K562 (cell line): ENCODE measurements at regions not wholly inside any gene's neighbourhood (a gene's known extent, or its start where the extent isn't known, plus 50 kb on each side); places are given as distances from the start of the nearest gene placed in this dataset.

ENCODE experiments used
- CTCF ChIP-seq, 3 experiments: IDR thresholded peaks in 2 of 3; conservative IDR thresholded peaks in 1 of 3; 2 replicates each; pipeline ENCODE4 v1.5.1; 2011 to 2012; ENCODE audit warnings: low read length in 3 of 3, mild to moderate bottlenecking in 3 of 3, control low read depth in 2 of 3, improper control_type of control experiment in 1 of 3, inconsistent platforms in 1 of 3, low read depth in 1 of 3, mixed read lengths in 1 of 3, moderate library complexity in 1 of 3; ENCODE audit not compliant: insufficient read depth in 2 of 3
- ELK1 ChIP-seq: sonication (generic); formaldehyde crosslinking; IDR thresholded peaks from 2 replicates; pipeline ENCODE4 v1.8.1; 2022; ENCODE audit warnings: missing genetic modification reagents
- NCOA2 ChIP-seq, 2 experiments: fragments of 450-650 bp; IDR thresholded peaks; 2 replicates each; pipeline ENCODE4 v1.6.1; 2018; ENCODE audit warnings: mild to moderate bottlenecking in 2 of 2, moderate library complexity in 1 of 2; ENCODE audit not compliant: partially characterized antibody in 2 of 2
- ZNF384 ChIP-seq: IDR thresholded peaks from 2 replicates; pipeline ENCODE4 v1.6.1; 2012; ENCODE audit warnings: low read depth, low read length, improper control_type of control experiment
- ZNF57 ChIP-seq: fragments of 450-650 bp; formaldehyde crosslinking; IDR thresholded peaks from 2 replicates; pipeline ENCODE4 v1.4.0; 2020; ENCODE audit warnings: mild to moderate bottlenecking, moderate library complexity

- no peak for TF ChIP-seq CTCF (IDR thresholded peaks at IDR 0.05 in 2 of 3, conservative IDR thresholded peaks at IDR 0.05 in 1 of 3; ENCODE audit: insufficient read depth in 2 of 3, low read depth in 1 of 3, low read length in 3 of 3)
- no peak for TF ChIP-seq NCOA2 (IDR thresholded peaks at IDR 0.05; ENCODE audit: partially characterized antibody in 2 of 2)
- no peak for TF ChIP-seq ZNF384
- no peak for TF ChIP-seq ELK1 (CRISPR knock-in tag)
- TF ChIP-seq ZNF57 (CRISPR knock-in tag): no peak
These were observed 519.2 kb downstream of the ARAP2 start for GRCh38 chr4:35725131-35725530.
